K562 (cell line): ENCODE measurements at regions not wholly inside any gene's neighbourhood (a gene's known extent, or its start where the extent isn't known, plus 50 kb on each side); places are given as distances from the start of the nearest gene placed in this dataset.
A peak's percentile ranks its signal among the peaks of the same experiment; 100 is the strongest.

Experiments
- ATAC-seq: fragments of 200-7000 bp; cut with Tn5 transposase; 3 replicates; pipeline ENCODE4 v1.9.1; 2020; ENCODE audit warnings: moderate library complexity
- BruUV-seq: library from RNA; stranded (reverse); fragments of 400-500 nt; replicated peaks from 2 replicates; lab custom pipeline; 2021; lab: Mats Ljungman, UMichigan
- CTCF ChIA-PET: fragments of 300-600 bp; formaldehyde crosslinking; extraction: SDS; loops from one replicate; lab custom pipeline; 2021; ENCODE audit warnings: low intra/inter-chr PET ratio; lab: Yijun Ruan, JAX
- POLR2A ChIA-PET: fragments of 300-600, 350-650 bp; sonication (Branson Sonifier 250); formaldehyde crosslinking; extraction: SDS; loops from one replicate; lab custom pipeline; 2021; ENCODE audit warnings: antibody characterized with exemption, inconsistent platforms; lab: Yijun Ruan, JAX
- DNase-seq, 4 experiments: peaks; one replicate each; pipeline versions ENCODE4 v3.0.0 to v3.0.0-alpha.2; 2011 to 2018; ENCODE audit warnings: low spot score in 3 of 4, mixed read lengths in 3 of 4; ENCODE audit errors: extremely low read depth in 1 of 4
- FAIRE-seq: peaks from 2 replicates; lab custom pipeline; 2011; peaks lifted over from hg19 to GRCh38; lab: Jason Lieb, UNC
- H2AFZ ChIP-seq: 2 replicates; pipeline ENCODE4 v1.6.0; 2011; ENCODE audit warnings: low read depth, low read length, control low read depth, inconsistent platforms
- H3K27ac ChIP-seq: fragments of 200-600 bp; 3 replicates; pipeline ENCODE4 v1.8.0; 2011; ENCODE audit warnings: low read depth, mild to moderate bottlenecking, control low read depth, inconsistent platforms, low read length, moderate library complexity, mixed read lengths; ENCODE audit errors: extremely low read depth
- H3K27me3 ChIP-seq, 2 experiments: fragments of 300-600 bp in 1 of 2; 2 replicates in 1 of 2; 3 replicates in 1 of 2; pipeline versions ENCODE4 v1.6.0 to v1.8.0; 2011; ENCODE audit warnings: inconsistent platforms in 2 of 2, low read length in 2 of 2, mild to moderate bottlenecking in 1 of 2, mixed read lengths in 1 of 2, moderate library complexity in 1 of 2; ENCODE audit not compliant: control insufficient read depth in 2 of 2, insufficient read depth in 2 of 2
- H3K36me3 ChIP-seq: fragments of 300-600 bp; 3 replicates; pipeline ENCODE4 v1.8.0; 2011; ENCODE audit warnings: mild to moderate bottlenecking, low read length, inconsistent platforms; ENCODE audit not compliant: control insufficient read depth, insufficient read depth
- H3K4me1 ChIP-seq, 2 experiments: fragments of 200-600 bp in 1 of 2; replicated peaks in 1 of 2; 2 replicates in 1 of 2; 3 replicates in 1 of 2; pipeline versions ENCODE4 v1.5.1 to v1.8.0; 2011; ENCODE audit warnings: inconsistent platforms in 2 of 2, low read length in 2 of 2, mild to moderate bottlenecking in 1 of 2, mixed read lengths in 1 of 2, moderate library complexity in 1 of 2; ENCODE audit not compliant: control insufficient read depth in 2 of 2, insufficient read depth in 2 of 2
- H3K4me2 ChIP-seq: 2 replicates; pipeline ENCODE4 v1.6.1; 2011; ENCODE audit warnings: low read length, control low read depth, inconsistent platforms, mixed read lengths; ENCODE audit not compliant: insufficient read depth
- H3K4me3 ChIP-seq: fragments of 200-600 bp; sonication (generic), shearing (Covaris generic); 2 replicates; pipeline ENCODE4 v1.5.1; 2016; ENCODE audit warnings: control low read depth, inconsistent platforms
- H3K79me2 ChIP-seq: fragments of 200-600 bp; 3 replicates; pipeline ENCODE4 v1.8.0; 2011; ENCODE audit warnings: low read length, inconsistent platforms; ENCODE audit not compliant: control insufficient read depth, insufficient read depth
- H3K9ac ChIP-seq, 2 experiments: 2 replicates each; pipeline versions ENCODE4 v1.6.0 to v1.6.1; 2011; ENCODE audit warnings: low read depth in 2 of 2, low read length in 2 of 2, control low read depth in 1 of 2, inconsistent platforms in 1 of 2, mild to moderate bottlenecking in 1 of 2, mixed read lengths in 1 of 2; ENCODE audit not compliant: insufficient read depth in 1 of 2
- H3K9me1 ChIP-seq: one replicate; pipeline ENCODE4 v1.6.0; 2011; ENCODE audit warnings: inconsistent platforms, mild to moderate bottlenecking, low read length, moderate library complexity; ENCODE audit not compliant: control insufficient read depth, insufficient read depth
- H3K9me3 ChIP-seq: replicated peaks from 2 replicates; pipeline ENCODE4 v1.5.1; 2011; ENCODE audit warnings: low read depth, low read length, inconsistent platforms; ENCODE audit not compliant: control insufficient read depth, insufficient read depth
- H4K20me1 ChIP-seq: replicated peaks from 2 replicates; pipeline ENCODE4 v1.6.1; 2011; ENCODE audit warnings: low read length, inconsistent platforms, mixed read lengths; ENCODE audit not compliant: control insufficient read depth, insufficient read depth
- CEBPG ChIP-seq, 3 experiments: fragments of 200-800 bp in 1 of 3; sonication (Bioruptor generic) in 1 of 3; sonication (generic) in 1 of 3; formaldehyde crosslinking in 1 of 3; IDR thresholded peaks in 2 of 3; conservative IDR thresholded peaks in 1 of 3; 2 replicates each; pipeline versions ENCODE4 v1.6.1 to v1.8.0; 2016 to 2022; ENCODE audit warnings: missing compliant biosample characterization in 2 of 3, missing genetic modification characterization in 2 of 3, mild to moderate bottlenecking in 1 of 3, missing genetic modification reagents in 1 of 3
- CXXC5 ChIP-seq: fragments of 250-450 bp; sonication (Bioruptor Pico); IDR thresholded peaks from 2 replicates; pipeline ENCODE4 v1.8.0; 2022; ENCODE audit warnings: inconsistent platforms, mild to moderate bottlenecking, moderate library complexity
- NCOA6 ChIP-seq: fragments of 450-650 bp; IDR thresholded peaks from 2 replicates; pipeline ENCODE4 v1.6.1; 2017; ENCODE audit warnings: mild to moderate bottlenecking
- RAD51 ChIP-seq: fragments of 450-650 bp; IDR thresholded peaks from 2 replicates; pipeline ENCODE4 v1.7.1; 2016; ENCODE audit warnings: low read depth, mild to moderate bottlenecking, borderline replicate concordance
- SRSF7 ChIP-seq: fragments of 200-400 bp; formaldehyde crosslinking; optimal IDR thresholded peaks from 2 replicates; pipeline ENCODE3; 2017; ENCODE audit warnings: mild to moderate bottlenecking, low read depth, low read length
- WGBS: fragments of 100-300 bp; shearing (Covaris generic); methylation state at CpG from one replicate; pipeline ENCODE4 v1.1.6; 2016; ENCODE audit warnings: low coverage, mixed read lengths; ENCODE audit not compliant: insufficient coverage; ENCODE audit errors: missing lambda C conversion rate; 5-methylcytosine and 5-hydroxymethylcytosine counted together
- in situ Hi-C: fragments of 300-500 bp; cut with MboI; formaldehyde crosslinking; loops from 4 replicates; pipeline ENCODE4 v1.15.0; 2018; ENCODE audit warnings: inconsistent platforms, mixed read lengths
- intact Hi-C: fragments of 100-400 bp; cut with micrococcal nuclease; formaldehyde crosslinking; loops from 2 replicates; pipeline ENCODE4 v1.14.2; 2022
- TF ChIP-seq, protein P1 (sequence below): sonication (generic); formaldehyde crosslinking; IDR thresholded peaks from 2 replicates; pipeline ENCODE4 v1.5.0; 2020; ENCODE audit warnings: missing genetic modification reagents
- TF ChIP-seq, protein P2 (sequence below): fragments of 450-650 bp; formaldehyde crosslinking; IDR thresholded peaks from 2 replicates; pipeline ENCODE4 v1.4.0; 2020; ENCODE audit warnings: mild to moderate bottlenecking, mixed read lengths

DNA sequence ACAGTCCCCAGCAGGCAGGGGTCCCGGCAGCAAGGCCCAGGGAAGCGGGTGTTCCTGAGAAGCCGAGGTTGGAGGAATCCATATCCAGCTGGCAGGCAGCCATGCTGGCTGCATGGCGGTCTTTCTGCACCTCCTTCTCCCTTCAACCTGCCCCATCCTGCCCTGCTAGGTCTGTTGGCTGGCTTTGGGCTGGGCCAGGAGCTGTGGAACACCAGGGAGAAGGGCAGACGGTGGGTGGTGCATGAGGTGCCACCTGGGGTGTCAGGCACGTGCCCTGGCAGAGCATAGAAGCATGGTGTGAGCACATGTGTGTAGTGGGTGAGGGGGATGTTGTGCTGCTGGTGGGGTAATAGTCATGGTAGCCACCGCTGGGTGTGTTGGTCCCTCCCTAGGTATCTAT is 150.1 kb downstream of the PJA1 start:
- H4K20me1 ChIP-seq: no peaks in the 10 kb centered on the region; the same call in 1 of the 2 replicates
- BruUV-seq: no TSS peak
- TF ChIP-seq CXXC5 (CRISPR knock-in tag): no peak
- no peaks in the 10 kb centered on the region for H3K4me1 ChIP-seq
- CTCF ChIA-PET: no interaction called here
- no peak overlapping the region for H3K9ac ChIP-seq
- H3K36me3 ChIP-seq: no peaks in the 10 kb centered on the region
- intact Hi-C loops (no loop called here), in situ Hi-C loops (no loop called here)
- ATAC-seq: no peak
- no peak for FAIRE-seq
- no peak for DNase-seq
- H2AFZ ChIP-seq: no peak overlapping the region
- H3K79me2 ChIP-seq: no peaks in the 10 kb centered on the region
- no peak overlapping the region for H3K4me3 ChIP-seq
- H3K27ac ChIP-seq: no peak overlapping the region
- 3% methylated on average over 6 of the region's 7 CpGs for WGBS
- H3K27me3 ChIP-seq: no peaks in the 10 kb centered on the region; a peak in 1 of 5 replicates
- no peaks in the 10 kb centered on the region for H3K9me3 ChIP-seq
- H3K9me1 ChIP-seq: no peaks in the 10 kb centered on the region
- POLR2A ChIA-PET: no interaction called here
- H3K4me2 ChIP-seq: no peak overlapping the region

GRCh38 chrX:69014200-69014599 is 151.1 kb downstream of the PJA1 start:
- Histone ChIP-seq H3K9ac (no peak overlapping the region), H3K4me1 (no peaks in the 10 kb centered on the region), H3K4me3 (no peak overlapping the region), H3K9me3 (no peaks in the 10 kb centered on the region), H3K36me3 (no peaks in the 10 kb centered on the region), H3K79me2 (no peaks in the 10 kb centered on the region)
- no peak for DNase-seq
- POLR2A ChIA-PET: interaction anchor here (0.5 kb wide), 1 partner anchor 75 kb away, joined by 5 read pairs; no protein-coding TSS in a partner anchor
- in situ Hi-C loops: no loop called here
- BruUV-seq: no TSS peak
- TF ChIP-seq SRSF7 (no peak), CEBPG (CRISPR knock-in tag; IDR thresholded peaks at IDR 0.05) (no peak), CEBPG (tag; conservative IDR thresholded peaks at IDR 0.05 in 1 of 2, IDR thresholded peaks at IDR 0.05 in 1 of 2) (peak in 1 of 2 experiments; percentile 49; a peak in 1 of 4 replicates), RAD51 (0 out of 2 replicates have a peak, but pooled peaks have one; percentile 39), NCOA6 (no peak)
- TF ChIP-seq, protein P1, sequence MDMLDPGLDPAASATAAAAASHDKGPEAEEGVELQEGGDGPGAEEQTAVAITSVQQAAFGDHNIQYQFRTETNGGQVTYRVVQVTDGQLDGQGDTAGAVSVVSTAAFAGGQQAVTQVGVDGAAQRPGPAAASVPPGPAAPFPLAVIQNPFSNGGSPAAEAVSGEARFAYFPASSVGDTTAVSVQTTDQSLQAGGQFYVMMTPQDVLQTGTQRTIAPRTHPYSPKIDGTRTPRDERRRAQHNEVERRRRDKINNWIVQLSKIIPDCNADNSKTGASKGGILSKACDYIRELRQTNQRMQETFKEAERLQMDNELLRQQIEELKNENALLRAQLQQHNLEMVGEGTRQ (CRISPR knock-in tag): peak; percentile 16; the same call in 1 of the 2 replicates
- TF ChIP-seq, protein P2, sequence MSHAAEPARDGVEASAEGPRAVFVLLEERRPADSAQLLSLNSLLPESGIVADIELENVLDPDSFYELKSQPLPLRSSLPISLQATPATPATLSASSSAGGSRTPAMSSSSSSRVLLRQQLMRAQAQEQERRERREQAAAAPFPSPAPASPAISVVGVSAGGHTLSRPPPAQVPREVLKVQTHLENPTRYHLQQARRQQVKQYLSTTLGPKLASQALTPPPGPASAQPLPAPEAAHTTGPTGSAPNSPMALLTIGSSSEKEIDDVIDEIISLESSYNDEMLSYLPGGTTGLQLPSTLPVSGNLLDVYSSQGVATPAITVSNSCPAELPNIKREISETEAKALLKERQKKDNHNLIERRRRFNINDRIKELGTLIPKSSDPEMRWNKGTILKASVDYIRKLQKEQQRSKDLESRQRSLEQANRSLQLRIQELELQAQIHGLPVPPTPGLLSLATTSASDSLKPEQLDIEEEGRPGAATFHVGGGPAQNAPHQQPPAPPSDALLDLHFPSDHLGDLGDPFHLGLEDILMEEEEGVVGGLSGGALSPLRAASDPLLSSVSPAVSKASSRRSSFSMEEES (CRISPR knock-in tag): peak; percentile 50; the same call in 1 of the 2 replicates
- TF ChIP-seq, all 486 proteins: peak for 4
- WGBS: 29% methylated on average over 1 of the region's 2 CpGs
- H4K20me1 ChIP-seq: no peaks in the 10 kb centered on the region; the same call in 1 of the 2 replicates
- H3K4me2 ChIP-seq: no peak overlapping the region
- no peak overlapping the region for H2AFZ ChIP-seq
- H3K27ac ChIP-seq: no peak overlapping the region
- ATAC-seq (no peak), FAIRE-seq (no peak)
- CTCF ChIA-PET: no interaction called here
- intact Hi-C loops: no loop called here
- no peaks in the 10 kb centered on the region for H3K9me1 ChIP-seq
- H3K27me3 ChIP-seq: no peaks in the 10 kb centered on the region; a peak in 1 of 5 replicates
